ENCODE measurements at regions not wholly inside any gene's neighbourhood (a gene's known extent, or its start where the extent isn't known, plus 50 kb on each side); places are given as distances from the start of the nearest gene placed in this dataset.

DNA sequence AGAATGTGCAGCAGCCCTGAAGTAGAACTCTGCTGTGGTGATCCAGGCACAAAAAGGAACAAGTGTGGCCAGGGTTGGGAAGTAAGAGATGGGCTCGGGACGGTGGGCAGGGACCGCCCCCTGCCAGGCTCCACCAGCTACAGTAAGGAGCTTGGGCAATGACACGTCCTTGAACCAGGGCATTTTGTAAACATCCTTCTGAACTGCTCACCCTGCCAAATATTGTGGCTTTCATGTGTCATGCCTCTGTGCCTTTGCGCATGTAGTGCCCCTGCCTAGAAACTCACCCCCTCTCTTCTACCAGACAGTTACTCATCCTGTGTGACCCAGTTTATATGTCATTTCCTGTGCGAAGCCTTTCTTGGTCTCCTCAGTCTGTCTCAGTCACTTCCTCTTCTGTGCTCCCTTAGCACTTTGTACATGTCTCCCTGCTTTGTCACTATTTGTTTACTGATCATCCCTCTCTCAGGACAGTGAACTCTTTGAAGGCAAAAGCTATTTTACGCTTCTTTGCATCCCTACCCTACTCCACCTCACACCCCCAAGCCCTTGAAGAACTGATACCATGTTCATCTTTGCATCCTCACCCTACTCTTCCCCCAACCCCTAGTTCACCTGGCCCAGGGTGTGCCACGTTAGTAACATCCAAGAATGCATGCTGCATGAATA lies 108.9 kb upstream of the PLEKHG7 start:
- peak; percentile 69 to 95 (median 90) for DNase-seq
- Mint-ChIP-seq H3K27ac (peak overlapping the region; percentile 97 to 100 (median 100)), H3K36me3 (peaks cover 0 to 10% (median 6%) of the 10 kb centered on the region in 3 donors), H3K9me3 (peaks cover 0 to 5% (median 3%) of the 10 kb centered on the region in 5 donors), H3K4me3 (peak overlapping the region; percentile 1 to 84 (median 39)), H3K4me1 (peaks cover 31 to 62% (median 57%) of the 10 kb centered on the region in 3 donors), H3K27me3 (no peaks in the 10 kb centered on the region)
- Histone ChIP-seq H3K36me3 (ENCODE audit: insufficient read depth, low read length) (no peaks in the 10 kb centered on the region), H3K9me3 (ENCODE audit: low read length) (no peaks in the 10 kb centered on the region), H3K4me3 (ENCODE audit: low read length) (peak overlapping the region; percentile 12), H3K4me1 (ENCODE audit: insufficient read depth, low read length) (peaks cover 33% of the 10 kb centered on the region), H3K27ac (ENCODE audit: low read depth, low read length) (peak overlapping the region; percentile 83), H3K27me3 (ENCODE audit: insufficient read depth, low read length, poor library complexity, severe bottlenecking) (no peaks in the 10 kb centered on the region)
- POLR2A ChIA-PET: interaction anchor here (1.0 to 2.7 kb wide), 3 partner anchors 12 to 785 kb away, joined by 3 to 30 read pairs (median 6); partner anchors contain the start of gene BTG1
- CTCF ChIA-PET: interaction anchor here (0.9 to 3.4 kb wide), 6 partner anchors 10 to 1212 kb away, joined by 3 to 13 read pairs (median 3); partner anchors contain the start of gene BTG1

DNA sequence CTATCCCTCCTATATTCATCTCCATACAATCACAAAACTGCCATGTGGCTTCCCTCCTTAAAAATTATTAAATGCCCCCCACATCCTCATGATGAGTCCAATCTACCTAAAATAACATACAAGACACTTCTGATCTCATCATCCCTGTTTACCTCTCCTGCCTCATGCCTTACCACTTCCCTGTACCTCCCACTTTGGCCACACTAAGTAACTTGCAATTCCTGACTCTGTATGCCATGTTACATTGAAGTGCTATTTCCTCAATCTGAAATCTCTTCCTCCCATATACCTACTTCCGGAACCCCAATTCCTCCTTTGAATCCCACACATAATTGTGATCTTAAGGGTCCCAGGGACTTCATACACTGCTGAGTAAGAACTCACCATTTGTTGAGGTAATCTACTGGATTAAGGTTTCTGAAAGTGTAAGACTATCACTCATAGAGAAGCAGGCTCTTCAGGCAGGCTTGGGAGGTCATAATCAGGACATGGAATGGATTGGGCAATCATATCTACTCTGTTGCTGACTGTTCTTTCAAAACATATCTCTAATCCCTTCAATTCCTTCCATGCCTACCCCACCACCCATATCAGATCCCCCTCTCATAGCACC lies 117.6 kb upstream of the PLEKHG7 start:
- ChIA-PET CTCF (no interaction called here), POLR2A (no interaction called here)
- Histone ChIP-seq H3K36me3 (ENCODE audit: insufficient read depth, low read length) (no peaks in the 10 kb centered on the region), H3K27ac (ENCODE audit: low read depth, low read length) (no peak overlapping the region), H3K27me3 (ENCODE audit: insufficient read depth, low read length, poor library complexity, severe bottlenecking) (no peaks in the 10 kb centered on the region), H3K4me3 (ENCODE audit: low read length) (no peak overlapping the region), H3K9me3 (ENCODE audit: low read length) (no peaks in the 10 kb centered on the region), H3K4me1 (ENCODE audit: insufficient read depth, low read length) (no peaks in the 10 kb centered on the region)
- peak overlapping the region in 3 of 8 donors; percentile 3 to 85 (median 4) for H3K27ac Mint-ChIP-seq
- no peak overlapping the region for H3K4me3 Mint-ChIP-seq
- no peaks in the 10 kb centered on the region for H3K27me3 Mint-ChIP-seq
- H3K36me3 Mint-ChIP-seq: peaks cover 0 to 24% (median 7%) of the 10 kb centered on the region in 3 donors
- peaks cover 0 to 2% (median 0%) of the 10 kb centered on the region in 5 donors for H3K9me3 Mint-ChIP-seq
- DNase-seq: no peak
- peaks cover 0 to 6% (median 0%) of the 10 kb centered on the region in 3 donors for H3K4me1 Mint-ChIP-seq

DNA sequence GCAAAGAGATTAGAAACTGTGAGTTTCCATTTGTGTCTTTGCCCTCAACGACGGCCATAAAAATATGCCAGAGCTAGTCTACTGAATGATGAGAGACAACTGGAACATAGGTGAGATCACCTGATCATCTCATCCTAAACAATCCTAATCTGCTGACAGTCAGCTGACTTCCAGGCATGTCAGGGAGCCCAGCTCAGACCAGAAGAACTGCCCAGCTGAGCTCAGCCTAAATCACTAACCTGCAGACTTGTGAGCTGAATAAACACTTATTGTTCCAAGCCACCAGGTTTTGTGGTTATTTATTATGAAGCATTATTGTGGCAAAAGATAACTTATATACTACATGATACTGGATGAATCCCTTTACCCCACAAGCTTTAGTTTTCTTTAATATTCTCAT lies 118.9 kb upstream of the PLEKHG7 start:
- Histone ChIP-seq H3K27me3 (ENCODE audit: insufficient read depth, low read length, poor library complexity, severe bottlenecking) (no peaks in the 10 kb centered on the region), H3K36me3 (ENCODE audit: insufficient read depth, low read length) (no peaks in the 10 kb centered on the region), H3K9me3 (ENCODE audit: low read length) (no peaks in the 10 kb centered on the region), H3K27ac (ENCODE audit: low read depth, low read length) (no peak overlapping the region), H3K4me1 (ENCODE audit: insufficient read depth, low read length) (no peaks in the 10 kb centered on the region), H3K4me3 (ENCODE audit: low read length) (no peak overlapping the region)
- Mint-ChIP-seq H3K4me3 (no peak overlapping the region), H3K27ac (peak overlapping the region in 1 of 8 donors; percentile 6), H3K4me1 (peaks cover 0 to 6% (median 0%) of the 10 kb centered on the region in 3 donors), H3K9me3 (peaks cover 0 to 2% (median 0%) of the 10 kb centered on the region in 5 donors), H3K27me3 (no peaks in the 10 kb centered on the region), H3K36me3 (peaks cover 0 to 19% (median 7%) of the 10 kb centered on the region in 3 donors)
- DNase-seq: no peak
- ChIA-PET POLR2A (no interaction called here), CTCF (interaction anchor here (1.4 to 1.6 kb wide), 2 partner anchors 9 to 65 kb away, joined by 5 read pairs; no protein-coding TSS in a partner anchor)

GRCh38 chr12:92582893-92583292 lies 119.9 kb upstream of the PLEKHG7 start:
- POLR2A ChIA-PET: interaction anchor here (1.8 kb wide), 1 partner anchor 11 kb away, joined by 6 read pairs; no protein-coding TSS in a partner anchor

GRCh38 chr12:92582475-92582874 lies 120.3 kb upstream of the PLEKHG7 start:
- Mint-ChIP-seq H3K9me3 (peaks cover 0 to 2% (median 0%) of the 10 kb centered on the region in 5 donors), H3K27ac (peak overlapping the region in 2 of 8 donors; percentile 59 to 78), H3K4me1 (peaks cover 0 to 6% (median 0%) of the 10 kb centered on the region in 3 donors), H3K36me3 (peaks cover 0 to 19% (median 7%) of the 10 kb centered on the region in 3 donors), H3K27me3 (no peaks in the 10 kb centered on the region), H3K4me3 (peak overlapping the region in 1 of 7 donors; percentile 1)
- Histone ChIP-seq H3K27ac (ENCODE audit: low read depth, low read length) (no peak overlapping the region), H3K4me1 (ENCODE audit: insufficient read depth, low read length) (no peaks in the 10 kb centered on the region), H3K4me3 (ENCODE audit: low read length) (no peak overlapping the region), H3K36me3 (ENCODE audit: insufficient read depth, low read length) (no peaks in the 10 kb centered on the region), H3K9me3 (ENCODE audit: low read length) (no peaks in the 10 kb centered on the region), H3K27me3 (ENCODE audit: insufficient read depth, low read length, poor library complexity, severe bottlenecking) (no peaks in the 10 kb centered on the region)
- CTCF ChIA-PET: interaction anchor here (1.4 to 1.6 kb wide), 3 partner anchors 10 to 67 kb away, joined by 4 to 5 read pairs (median 5); no protein-coding TSS in a partner anchor
- POLR2A ChIA-PET: interaction anchor here (1.8 kb wide), 1 partner anchor 11 kb away, joined by 6 read pairs; no protein-coding TSS in a partner anchor
- no peak for DNase-seq

More at GRCh38 chr12:92582893-92583292, 119.9 kb upstream of the PLEKHG7 start:
- Histone ChIP-seq H3K27me3 (ENCODE audit: insufficient read depth, low read length, poor library complexity, severe bottlenecking) (no peaks in the 10 kb centered on the region), H3K36me3 (ENCODE audit: insufficient read depth, low read length) (no peaks in the 10 kb centered on the region), H3K9me3 (ENCODE audit: low read length) (no peaks in the 10 kb centered on the region), H3K4me1 (ENCODE audit: insufficient read depth, low read length) (no peaks in the 10 kb centered on the region), H3K4me3 (ENCODE audit: low read length) (no peak overlapping the region), H3K27ac (ENCODE audit: low read depth, low read length) (no peak overlapping the region)
- Mint-ChIP-seq H3K27me3 (no peaks in the 10 kb centered on the region), H3K36me3 (peaks cover 0 to 19% (median 7%) of the 10 kb centered on the region in 3 donors), H3K4me3 (no peak overlapping the region), H3K9me3 (peaks cover 0 to 2% (median 0%) of the 10 kb centered on the region in 5 donors), H3K4me1 (peaks cover 0 to 6% (median 0%) of the 10 kb centered on the region in 3 donors), H3K27ac (peak overlapping the region in 1 of 8 donors; percentile 78)
- DNase-seq: no peak
- CTCF ChIA-PET: interaction anchor here (1.4 to 1.6 kb wide), 2 partner anchors 10 to 66 kb away, joined by 5 read pairs; no protein-coding TSS in a partner anchor

DNA sequence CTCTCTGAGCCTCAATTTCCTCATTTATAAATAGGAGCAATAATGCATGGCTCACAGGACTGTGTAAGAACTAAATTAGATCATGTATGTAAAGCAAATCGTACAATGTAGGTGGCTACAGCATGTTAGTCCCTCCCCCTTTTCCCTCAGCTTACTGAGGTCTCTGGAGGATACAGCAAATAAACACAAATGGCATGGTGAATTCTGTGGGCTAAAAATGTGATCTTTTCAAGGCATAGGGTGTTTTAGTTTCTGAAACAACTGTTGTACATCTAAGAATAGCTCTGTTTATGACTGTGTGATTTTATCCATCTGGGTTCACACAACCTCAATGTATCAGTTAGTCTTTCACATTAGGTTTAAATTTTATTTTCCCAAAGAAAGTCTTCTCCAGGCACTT lies 121.2 kb upstream of the PLEKHG7 start:
- peaks cover 0 to 6% (median 0%) of the 10 kb centered on the region in 3 donors for H3K4me1 Mint-ChIP-seq
- H3K36me3 ChIP-seq (ENCODE audit: insufficient read depth, low read length): no peaks in the 10 kb centered on the region
- no peaks in the 10 kb centered on the region for H3K9me3 ChIP-seq (ENCODE audit: low read length)
- H3K27me3 ChIP-seq (ENCODE audit: insufficient read depth, low read length, poor library complexity, severe bottlenecking): no peaks in the 10 kb centered on the region
- peak overlapping the region in 2 of 8 donors; percentile 7 to 91 for H3K27ac Mint-ChIP-seq
- H3K4me1 ChIP-seq (ENCODE audit: insufficient read depth, low read length): no peaks in the 10 kb centered on the region
- ChIA-PET CTCF (interaction anchor here (1.5 kb wide), 1 partner anchor 11 kb away, joined by 4 read pairs; no protein-coding TSS in a partner anchor), POLR2A (interaction anchor here (1.8 kb wide), 1 partner anchor 12 kb away, joined by 6 read pairs; no protein-coding TSS in a partner anchor)
- peaks cover 0 to 3% (median 0%) of the 10 kb centered on the region in 5 donors for H3K9me3 Mint-ChIP-seq
- H3K27me3 Mint-ChIP-seq: no peaks in the 10 kb centered on the region
- DNase-seq: no peak
- no peak overlapping the region for H3K4me3 ChIP-seq (ENCODE audit: low read length)
- peaks cover 0 to 15% (median 7%) of the 10 kb centered on the region in 3 donors for H3K36me3 Mint-ChIP-seq
- H3K27ac ChIP-seq (ENCODE audit: low read depth, low read length): no peak overlapping the region
- no peak overlapping the region for H3K4me3 Mint-ChIP-seq

DNA sequence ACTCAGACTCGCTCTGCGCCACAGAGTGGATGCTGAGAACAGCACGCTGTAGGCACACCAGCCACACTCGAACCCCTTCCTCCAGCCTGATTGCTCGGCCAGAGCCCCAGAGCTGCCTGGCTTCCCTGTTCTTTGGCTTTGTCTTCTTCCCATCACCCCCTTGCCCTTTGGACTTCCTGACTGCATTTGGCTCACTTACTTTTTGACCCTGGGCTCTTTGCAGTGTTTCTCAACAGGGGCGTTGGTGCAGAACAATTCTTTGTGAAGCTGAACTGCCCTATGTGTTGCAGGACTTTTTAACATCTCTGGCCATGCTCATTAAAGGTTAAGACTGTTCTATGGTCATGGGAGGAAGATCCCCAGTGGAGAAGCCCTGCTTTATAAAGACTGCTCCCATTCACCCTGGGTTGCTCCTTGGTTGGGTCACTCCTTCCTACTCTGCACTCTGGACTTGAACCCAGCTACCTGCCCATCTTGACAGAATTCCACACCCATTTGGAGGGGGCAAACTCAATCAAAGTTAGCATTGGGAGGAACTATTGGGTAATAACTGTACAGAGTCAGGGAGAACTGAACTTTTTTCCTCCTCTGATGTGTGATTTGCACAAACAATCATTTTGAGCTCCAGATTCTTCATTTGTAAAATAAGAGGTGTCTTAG lies 127.7 kb upstream of the PLEKHG7 start:
- peaks cover 0 to 3% (median 0%) of the 10 kb centered on the region in 5 donors for H3K9me3 Mint-ChIP-seq
- Histone ChIP-seq H3K4me3 (ENCODE audit: low read length) (no peak overlapping the region), H3K36me3 (ENCODE audit: insufficient read depth, low read length) (no peaks in the 10 kb centered on the region), H3K9me3 (ENCODE audit: low read length) (no peaks in the 10 kb centered on the region), H3K27me3 (ENCODE audit: insufficient read depth, low read length, poor library complexity, severe bottlenecking) (no peaks in the 10 kb centered on the region), H3K4me1 (ENCODE audit: insufficient read depth, low read length) (peaks cover 3% of the 10 kb centered on the region), H3K27ac (ENCODE audit: low read depth, low read length) (no peak overlapping the region)
- peak overlapping the region in 3 of 8 donors; percentile 36 to 93 (median 38) for H3K27ac Mint-ChIP-seq
- ChIA-PET CTCF (interaction anchor here (1.0 kb wide), 1 partner anchor 1193 kb away, joined by 5 read pairs; no protein-coding TSS in a partner anchor), POLR2A (interaction anchor here (0.6 kb wide), 1 partner anchor 434 kb away, joined by 4 read pairs; no protein-coding TSS in a partner anchor)
- no peaks in the 10 kb centered on the region for H3K36me3 Mint-ChIP-seq
- no peak overlapping the region for H3K4me3 Mint-ChIP-seq
- no peak for DNase-seq
- no peaks in the 10 kb centered on the region for H3K27me3 Mint-ChIP-seq
- peaks cover 0 to 4% (median 1%) of the 10 kb centered on the region in 3 donors for H3K4me1 Mint-ChIP-seq

All from CD8-positive, alpha-beta memory T cell (primary cell).